ENCODE measurements at regions not wholly inside any gene's neighbourhood (a gene's known extent, or its start where the extent isn't known, plus 50 kb on each side); places are given as distances from the start of the nearest gene placed in this dataset.
"Not testable (repeated sequence)": the region's sequence is repeated elsewhere in the genome, so short reads cannot be mapped to it uniquely, and the experiment has no call there.

DNA sequence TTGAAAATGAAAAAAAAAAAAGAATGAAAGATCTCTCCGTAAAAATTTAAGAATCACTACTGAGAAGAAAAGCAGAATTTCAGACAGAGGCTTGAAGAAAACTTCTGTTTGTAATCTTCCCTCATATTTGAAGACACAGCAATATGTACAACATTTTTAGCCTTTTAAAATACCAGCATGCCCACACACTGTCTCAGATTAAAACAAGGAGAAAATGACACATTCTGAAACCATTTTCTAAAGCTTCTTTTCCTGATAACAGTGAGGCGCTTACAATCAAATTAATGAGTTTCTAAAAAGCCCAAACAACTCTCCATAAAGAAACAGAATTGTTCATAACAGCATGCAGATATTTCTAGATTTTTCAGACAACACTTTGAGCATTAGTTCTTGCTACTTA, 317.4 kb downstream of the BCL2L11 start:
- not testable (repeated sequence) for H2BK20ac ChIP-seq (ENCODE audit: low read depth, low read length, poor library complexity, severe bottlenecking); H3K4me2 ChIP-seq (ENCODE audit: insufficient read depth, insufficient read length, low read length); H3K36me3 Mint-ChIP-seq (ENCODE audit: insufficient read depth in 1 of 3, low read depth in 3 of 3); H4K20me1 ChIP-seq (ENCODE audit: control insufficient read depth, insufficient read depth, insufficient read length); H3K9ac ChIP-seq (ENCODE audit: extremely low read depth, insufficient read length, low read length); H3K9me3 ChIP-seq (ENCODE audit: control insufficient read depth, low read depth, low read length); H3K14ac ChIP-seq (ENCODE audit: insufficient read depth, low read length); H2BK5ac ChIP-seq (ENCODE audit: insufficient read length, low read length); H3K27ac ChIP-seq (ENCODE audit: insufficient read length, low read depth, low read length); H2BK120ac ChIP-seq (ENCODE audit: low read depth, low read length, poor library complexity, severe bottlenecking); H2AFZ ChIP-seq (ENCODE audit: low read length); H3K18ac ChIP-seq (ENCODE audit: insufficient read length, low read depth, low read length); DNase-seq; H3K79me1 ChIP-seq (ENCODE audit: insufficient read depth, low read depth, low read length, poor library complexity, severe bottlenecking); H2AK5ac ChIP-seq (ENCODE audit: insufficient read length, low read length); H3K4me1 Mint-ChIP-seq; H4K91ac ChIP-seq (ENCODE audit: insufficient read length, low read depth, low read length); H3K4me1 ChIP-seq (ENCODE audit: insufficient read depth, low read length); H3K23ac ChIP-seq (ENCODE audit: insufficient read length, low read depth, low read length); H3K27ac Mint-ChIP-seq; H3K4ac ChIP-seq (ENCODE audit: low read depth, low read length); H2BK15ac ChIP-seq (ENCODE audit: low read depth, low read length); H3K27me3 ChIP-seq (ENCODE audit: insufficient read depth, low read length); H3K9me3 Mint-ChIP-seq; H3K79me2 ChIP-seq (ENCODE audit: insufficient read depth, low read length); H3K27me3 Mint-ChIP-seq (ENCODE audit: low read depth); H3K4me3 Mint-ChIP-seq; H3T11ph ChIP-seq (ENCODE audit: low read length); H3K56ac ChIP-seq (ENCODE audit: insufficient read length, low read depth, low read length); H4K8ac ChIP-seq (replicated peaks; ENCODE audit: insufficient read length, low read depth, low read length); H4K5ac ChIP-seq (ENCODE audit: insufficient read length, low read depth, low read length); H3K23me2 ChIP-seq (ENCODE audit: insufficient read length, low read depth, low read length, poor library complexity, severe bottlenecking); H2BK12ac ChIP-seq (ENCODE audit: insufficient read length, low read depth, low read length)
- WGBS (ENCODE audit: extremely low coverage, insufficient read length, low lambda C conversion rate), result no CpG with 5 or more reads among the region's 2 CpGs

DNA sequence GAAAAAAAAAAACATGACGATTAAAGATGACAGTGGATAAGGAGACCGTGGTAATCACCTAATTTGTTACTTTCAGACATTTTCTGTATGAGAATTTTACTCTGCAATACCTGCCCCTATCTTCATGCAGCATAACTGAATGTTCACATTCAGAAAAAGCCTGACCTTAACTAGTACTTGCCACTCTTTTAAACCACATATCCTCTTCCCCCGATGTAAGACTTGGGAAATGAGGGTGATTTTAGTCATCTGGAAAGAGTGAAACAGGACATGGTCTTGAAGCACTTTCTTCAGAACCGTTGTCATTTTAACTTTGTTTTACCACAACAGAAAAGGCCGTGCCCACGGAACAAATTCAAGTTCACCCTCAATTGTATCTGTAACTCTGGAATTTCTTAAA, 318.5 kb downstream of the BCL2L11 start:
- not testable (repeated sequence) for H3K4me2 ChIP-seq (ENCODE audit: insufficient read depth, insufficient read length, low read length); H2BK120ac ChIP-seq (ENCODE audit: low read depth, low read length, poor library complexity, severe bottlenecking); H3K56ac ChIP-seq (ENCODE audit: insufficient read length, low read depth, low read length); H3K27ac ChIP-seq (ENCODE audit: insufficient read length, low read depth, low read length); H3K4me1 ChIP-seq (ENCODE audit: insufficient read depth, low read length); H3T11ph ChIP-seq (ENCODE audit: low read length); H4K20me1 ChIP-seq (ENCODE audit: control insufficient read depth, insufficient read depth, insufficient read length); DNase-seq; H4K5ac ChIP-seq (ENCODE audit: insufficient read length, low read depth, low read length); H4K91ac ChIP-seq (ENCODE audit: insufficient read length, low read depth, low read length); H3K9me3 Mint-ChIP-seq; H3K23ac ChIP-seq (ENCODE audit: insufficient read length, low read depth, low read length); H2BK5ac ChIP-seq (ENCODE audit: insufficient read length, low read length); H3K79me2 ChIP-seq (ENCODE audit: insufficient read depth, low read length); H2AFZ ChIP-seq (ENCODE audit: low read length); H3K9ac ChIP-seq (ENCODE audit: extremely low read depth, insufficient read length, low read length); H3K23me2 ChIP-seq (ENCODE audit: insufficient read length, low read depth, low read length, poor library complexity, severe bottlenecking); H2BK12ac ChIP-seq (ENCODE audit: insufficient read length, low read depth, low read length); H2BK15ac ChIP-seq (ENCODE audit: low read depth, low read length); H3K14ac ChIP-seq (ENCODE audit: insufficient read depth, low read length); H3K4ac ChIP-seq (ENCODE audit: low read depth, low read length); H3K79me1 ChIP-seq (ENCODE audit: insufficient read depth, low read depth, low read length, poor library complexity, severe bottlenecking); H3K27ac Mint-ChIP-seq; H3K9me3 ChIP-seq (ENCODE audit: control insufficient read depth, low read depth, low read length); H4K8ac ChIP-seq (replicated peaks; ENCODE audit: insufficient read length, low read depth, low read length); H3K18ac ChIP-seq (ENCODE audit: insufficient read length, low read depth, low read length); H3K27me3 Mint-ChIP-seq (ENCODE audit: low read depth); H3K4me3 Mint-ChIP-seq; H3K27me3 ChIP-seq (ENCODE audit: insufficient read depth, low read length); H2AK5ac ChIP-seq (ENCODE audit: insufficient read length, low read length); H2BK20ac ChIP-seq (ENCODE audit: low read depth, low read length, poor library complexity, severe bottlenecking); H3K4me1 Mint-ChIP-seq; H3K36me3 Mint-ChIP-seq (ENCODE audit: insufficient read depth in 1 of 3, low read depth in 3 of 3)
- no CpG with 5 or more reads among the region's 6 CpGs for WGBS (ENCODE audit: extremely low coverage, insufficient read length, low lambda C conversion rate)

DNA sequence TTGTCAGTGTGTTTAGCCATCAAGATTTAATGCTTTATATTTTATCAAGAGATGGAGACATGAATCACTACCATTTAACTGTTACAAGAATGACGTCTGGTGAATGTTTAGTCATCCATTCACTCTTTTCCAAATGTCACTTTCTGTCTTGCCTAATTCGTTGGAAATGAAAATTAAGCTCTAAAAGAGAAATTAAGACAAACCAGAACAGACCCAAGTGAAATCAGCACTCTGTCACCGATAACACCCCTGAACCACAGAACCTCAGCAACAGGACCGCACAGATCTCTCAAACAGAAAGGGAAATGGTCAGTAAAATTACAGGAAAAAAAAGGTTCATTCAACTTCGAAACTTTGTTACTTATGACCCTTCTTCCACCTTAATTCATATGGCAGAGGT, 320.9 kb downstream of the BCL2L11 start:
- WGBS (ENCODE audit: extremely low coverage, insufficient read length, low lambda C conversion rate), result no CpG with 5 or more reads among the region's 5 CpGs
- H2AK5ac ChIP-seq (ENCODE audit: insufficient read length, low read length); H3K4me1 Mint-ChIP-seq; H4K20me1 ChIP-seq (ENCODE audit: control insufficient read depth, insufficient read depth, insufficient read length); H3K4ac ChIP-seq (ENCODE audit: low read depth, low read length); H3K4me2 ChIP-seq (ENCODE audit: insufficient read depth, insufficient read length, low read length); H2BK5ac ChIP-seq (ENCODE audit: insufficient read length, low read length); H4K5ac ChIP-seq (ENCODE audit: insufficient read length, low read depth, low read length); H3K79me2 ChIP-seq (ENCODE audit: insufficient read depth, low read length); H4K8ac ChIP-seq (replicated peaks; ENCODE audit: insufficient read length, low read depth, low read length); H4K91ac ChIP-seq (ENCODE audit: insufficient read length, low read depth, low read length); H3K4me3 Mint-ChIP-seq; H3K36me3 Mint-ChIP-seq (ENCODE audit: insufficient read depth in 1 of 3, low read depth in 3 of 3); H3K9me3 ChIP-seq (ENCODE audit: control insufficient read depth, low read depth, low read length); H3K23ac ChIP-seq (ENCODE audit: insufficient read length, low read depth, low read length); DNase-seq; H3K9ac ChIP-seq (ENCODE audit: extremely low read depth, insufficient read length, low read length); H3K27ac ChIP-seq (ENCODE audit: insufficient read length, low read depth, low read length); H3K27ac Mint-ChIP-seq; H3K14ac ChIP-seq (ENCODE audit: insufficient read depth, low read length); H2BK15ac ChIP-seq (ENCODE audit: low read depth, low read length); H3K18ac ChIP-seq (ENCODE audit: insufficient read length, low read depth, low read length); H3K79me1 ChIP-seq (ENCODE audit: insufficient read depth, low read depth, low read length, poor library complexity, severe bottlenecking); H3K23me2 ChIP-seq (ENCODE audit: insufficient read length, low read depth, low read length, poor library complexity, severe bottlenecking); H3K27me3 ChIP-seq (ENCODE audit: insufficient read depth, low read length); H3K4me1 ChIP-seq (ENCODE audit: insufficient read depth, low read length); H2AFZ ChIP-seq (ENCODE audit: low read length); H3K27me3 Mint-ChIP-seq (ENCODE audit: low read depth); H2BK20ac ChIP-seq (ENCODE audit: low read depth, low read length, poor library complexity, severe bottlenecking); H2BK12ac ChIP-seq (ENCODE audit: insufficient read length, low read depth, low read length); H3K56ac ChIP-seq (ENCODE audit: insufficient read length, low read depth, low read length); H3K9me3 Mint-ChIP-seq; H2BK120ac ChIP-seq (ENCODE audit: low read depth, low read length, poor library complexity, severe bottlenecking); H3T11ph ChIP-seq (ENCODE audit: low read length): not testable (repeated sequence)

All from H9 (cell line).